HL-60 (cell line): ENCODE measurements at regions not wholly inside any gene's neighbourhood (a gene's known extent, or its start where the extent isn't known, plus 50 kb on each side); places are given as distances from the start of the nearest gene placed in this dataset.

Experiments
- DNase-seq, 2 experiments: peaks; one replicate each; pipeline ENCODE4 v3.0.0-alpha.2; 2010 to 2020; ENCODE audit warnings: low read depth in 1 of 2, low spot score in 1 of 2
- H3K27ac ChIP-seq: fragments of 250-450 bp; sonication (Bioruptor Pico); replicated peaks from 2 replicates; pipeline ENCODE4 v1.5.1; 2020; ENCODE audit warnings: mild to moderate bottlenecking, moderate library complexity
- H3K27me3 ChIP-seq: fragments of 250-450 bp; sonication (Bioruptor Pico); 2 replicates; pipeline ENCODE4 v1.5.1; 2021; ENCODE audit warnings: mild to moderate bottlenecking, moderate library complexity; ENCODE audit not compliant: insufficient read depth, poor library complexity, severe bottlenecking
- H3K4me3 ChIP-seq: replicated peaks from 2 replicates; pipeline ENCODE4 v1.5.1; 2011; ENCODE audit warnings: mild to moderate bottlenecking, control low read depth, low read length; ENCODE audit not compliant: insufficient read depth
- GABPA ChIP-seq: IDR thresholded peaks from 2 replicates; pipeline ENCODE4 v1.6.1; 2012; ENCODE audit warnings: low read depth
- POLR2AphosphoS5 ChIP-seq: IDR thresholded peaks from 2 replicates; pipeline ENCODE4 v1.6.1; 2012; ENCODE audit warnings: low read depth
- SPI1 ChIP-seq: IDR thresholded peaks from 2 replicates; pipeline ENCODE4 v1.6.1; 2012; ENCODE audit warnings: low read depth, mild to moderate bottlenecking, borderline replicate concordance
- TF ChIP-seq, protein P1 (sequence below): IDR thresholded peaks from one replicate; pipeline ENCODE4 v1.5.1; 2011; ENCODE audit warnings: low read length, control low read depth, inconsistent platforms; ENCODE audit not compliant: insufficient read depth
- TF ChIP-seq, protein P2 (sequence below): IDR thresholded peaks from 2 replicates; pipeline ENCODE4 v1.6.1; 2012; ENCODE audit warnings: low read depth; ENCODE audit not compliant: insufficient replicate concordance

DNA sequence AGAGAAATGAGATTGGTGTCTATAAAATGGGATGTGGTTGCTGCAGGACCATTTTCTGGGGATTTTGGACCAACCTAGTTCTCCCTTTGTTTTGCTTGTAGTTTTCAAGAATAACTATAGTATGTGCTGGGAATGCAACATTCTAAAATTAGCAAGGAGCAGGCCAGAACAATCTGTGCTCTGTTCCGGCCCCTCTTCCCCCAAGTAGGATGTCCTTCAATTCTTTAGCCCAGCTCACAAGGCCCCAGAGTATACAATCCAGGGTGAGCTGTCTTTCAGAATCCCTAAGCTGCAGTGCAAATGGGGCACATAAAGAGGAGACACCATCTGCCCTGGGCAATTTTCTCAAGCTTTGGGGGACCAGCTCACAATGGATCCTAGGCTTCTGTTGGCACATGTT, 809.1 kb downstream of the TNS3 start:
- H3K27ac ChIP-seq = no peak overlapping the region
- no peak for DNase-seq
- TF ChIP-seq, protein P1, sequence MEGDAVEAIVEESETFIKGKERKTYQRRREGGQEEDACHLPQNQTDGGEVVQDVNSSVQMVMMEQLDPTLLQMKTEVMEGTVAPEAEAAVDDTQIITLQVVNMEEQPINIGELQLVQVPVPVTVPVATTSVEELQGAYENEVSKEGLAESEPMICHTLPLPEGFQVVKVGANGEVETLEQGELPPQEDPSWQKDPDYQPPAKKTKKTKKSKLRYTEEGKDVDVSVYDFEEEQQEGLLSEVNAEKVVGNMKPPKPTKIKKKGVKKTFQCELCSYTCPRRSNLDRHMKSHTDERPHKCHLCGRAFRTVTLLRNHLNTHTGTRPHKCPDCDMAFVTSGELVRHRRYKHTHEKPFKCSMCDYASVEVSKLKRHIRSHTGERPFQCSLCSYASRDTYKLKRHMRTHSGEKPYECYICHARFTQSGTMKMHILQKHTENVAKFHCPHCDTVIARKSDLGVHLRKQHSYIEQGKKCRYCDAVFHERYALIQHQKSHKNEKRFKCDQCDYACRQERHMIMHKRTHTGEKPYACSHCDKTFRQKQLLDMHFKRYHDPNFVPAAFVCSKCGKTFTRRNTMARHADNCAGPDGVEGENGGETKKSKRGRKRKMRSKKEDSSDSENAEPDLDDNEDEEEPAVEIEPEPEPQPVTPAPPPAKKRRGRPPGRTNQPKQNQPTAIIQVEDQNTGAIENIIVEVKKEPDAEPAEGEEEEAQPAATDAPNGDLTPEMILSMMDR = no peak
- TF ChIP-seq POLR2AphosphoS5 (no peak), GABPA (no peak), SPI1 (no peak)
- TF ChIP-seq, protein P2, sequence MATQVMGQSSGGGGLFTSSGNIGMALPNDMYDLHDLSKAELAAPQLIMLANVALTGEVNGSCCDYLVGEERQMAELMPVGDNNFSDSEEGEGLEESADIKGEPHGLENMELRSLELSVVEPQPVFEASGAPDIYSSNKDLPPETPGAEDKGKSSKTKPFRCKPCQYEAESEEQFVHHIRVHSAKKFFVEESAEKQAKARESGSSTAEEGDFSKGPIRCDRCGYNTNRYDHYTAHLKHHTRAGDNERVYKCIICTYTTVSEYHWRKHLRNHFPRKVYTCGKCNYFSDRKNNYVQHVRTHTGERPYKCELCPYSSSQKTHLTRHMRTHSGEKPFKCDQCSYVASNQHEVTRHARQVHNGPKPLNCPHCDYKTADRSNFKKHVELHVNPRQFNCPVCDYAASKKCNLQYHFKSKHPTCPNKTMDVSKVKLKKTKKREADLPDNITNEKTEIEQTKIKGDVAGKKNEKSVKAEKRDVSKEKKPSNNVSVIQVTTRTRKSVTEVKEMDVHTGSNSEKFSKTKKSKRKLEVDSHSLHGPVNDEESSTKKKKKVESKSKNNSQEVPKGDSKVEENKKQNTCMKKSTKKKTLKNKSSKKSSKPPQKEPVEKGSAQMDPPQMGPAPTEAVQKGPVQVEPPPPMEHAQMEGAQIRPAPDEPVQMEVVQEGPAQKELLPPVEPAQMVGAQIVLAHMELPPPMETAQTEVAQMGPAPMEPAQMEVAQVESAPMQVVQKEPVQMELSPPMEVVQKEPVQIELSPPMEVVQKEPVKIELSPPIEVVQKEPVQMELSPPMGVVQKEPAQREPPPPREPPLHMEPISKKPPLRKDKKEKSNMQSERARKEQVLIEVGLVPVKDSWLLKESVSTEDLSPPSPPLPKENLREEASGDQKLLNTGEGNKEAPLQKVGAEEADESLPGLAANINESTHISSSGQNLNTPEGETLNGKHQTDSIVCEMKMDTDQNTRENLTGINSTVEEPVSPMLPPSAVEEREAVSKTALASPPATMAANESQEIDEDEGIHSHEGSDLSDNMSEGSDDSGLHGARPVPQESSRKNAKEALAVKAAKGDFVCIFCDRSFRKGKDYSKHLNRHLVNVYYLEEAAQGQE = no peak
- H3K4me3 ChIP-seq = no peak overlapping the region
- no peaks in the 10 kb centered on the region for H3K27me3 ChIP-seq

DNA sequence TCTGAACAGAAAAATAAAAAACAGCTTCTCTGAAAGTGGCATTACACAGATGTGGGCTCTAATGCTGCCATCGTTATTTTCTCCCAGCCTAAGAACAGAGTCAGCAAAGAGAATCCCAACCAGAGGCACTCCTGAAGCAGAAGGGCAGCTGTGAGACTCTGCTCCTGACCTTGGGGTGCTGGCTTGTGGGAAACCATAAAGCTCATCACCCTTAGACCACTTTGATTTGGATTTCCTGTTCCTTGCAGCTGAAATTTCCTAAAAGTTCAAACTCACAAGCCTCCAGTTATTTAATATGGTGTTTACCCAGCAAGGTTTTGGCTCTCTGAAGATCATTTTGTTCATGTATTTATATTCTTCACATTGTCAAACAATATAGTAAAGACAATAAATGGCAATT, 814.8 kb downstream of the TNS3 start:
- H3K4me3 ChIP-seq = no peak overlapping the region
- TF ChIP-seq, protein P2 = no peak
- TF ChIP-seq SPI1 (no peak), POLR2AphosphoS5 (no peak), GABPA (no peak)
- TF ChIP-seq, protein P1 = no peak
- no peak overlapping the region for H3K27ac ChIP-seq
- no peaks in the 10 kb centered on the region for H3K27me3 ChIP-seq
- DNase-seq = no peak

DNA sequence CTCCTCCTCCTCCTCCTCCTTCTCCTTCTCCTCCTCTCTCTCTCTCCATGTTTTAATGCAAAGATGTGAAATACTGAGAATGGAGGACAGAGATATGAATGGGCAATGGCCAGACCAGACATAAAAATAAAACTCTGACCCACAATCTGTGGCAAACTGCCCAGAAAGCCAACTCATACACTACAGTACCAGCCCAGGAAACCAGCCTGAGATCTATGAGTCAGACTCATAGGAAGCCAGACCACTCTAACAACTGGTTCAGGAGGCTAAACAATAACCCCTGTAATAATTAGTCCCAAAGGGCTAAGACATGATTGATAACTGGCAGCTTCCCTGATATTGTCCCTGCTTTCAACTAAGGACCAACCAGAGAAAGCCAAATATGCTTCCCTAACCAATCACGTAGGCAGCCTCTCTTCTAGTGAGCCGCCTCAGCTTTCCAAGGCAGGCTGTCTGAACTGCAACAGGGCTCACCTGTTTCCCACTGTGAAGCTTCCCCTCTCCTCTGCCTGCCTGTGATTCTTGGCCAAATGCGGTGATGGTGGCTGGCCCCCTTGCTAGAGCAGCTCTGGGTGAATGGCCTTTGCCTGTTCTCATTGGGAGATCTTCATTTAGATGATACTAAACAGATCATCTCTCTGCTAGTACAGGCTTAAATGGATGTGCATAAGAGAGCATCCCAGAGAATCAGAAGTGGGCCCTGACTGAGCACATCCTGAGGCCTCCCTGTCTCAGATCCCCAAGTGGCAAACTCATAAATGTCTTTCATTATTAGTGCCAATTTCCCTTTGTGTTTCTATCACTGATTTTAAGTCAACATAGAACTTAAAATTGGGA, 817.6 kb downstream of the TNS3 start:
- DNase-seq = no peak
- Histone ChIP-seq H3K27ac (no peak overlapping the region), H3K27me3 (no peaks in the 10 kb centered on the region), H3K4me3 (no peak overlapping the region)
- TF ChIP-seq POLR2AphosphoS5 (no peak), GABPA (no peak), SPI1 (no peak)
- TF ChIP-seq, protein P2 = no peak
- TF ChIP-seq, protein P1 = no peak
